Hippocampal formation (tissue), 2 donors: ENCODE measurements at regions not wholly inside any gene's neighbourhood (a gene's known extent, or its start where the extent isn't known, plus 50 kb on each side); places are given as distances from the start of the nearest gene placed in this dataset.

Source experiments
- DNase-seq, 2 donors: peaks; one replicate each; lab custom pipeline; 2025; lab: John Stamatoyannopoulos, UW

- DNase-seq: no peak
These were observed 424.8 kb upstream of the OR4E1 start for GRCh38 chr14:22098435-22098834.

GRCh38 chr14:22097586-22098292, 424.1 kb upstream of the OR4E1 start:
- DNase-seq: no peak

GRCh38 chr14:22097072-22097471, 423.5 kb upstream of the OR4E1 start:
- DNase-seq: no peak

- no peak for DNase-seq
These were observed 422.9 kb upstream of the OR4E1 start for GRCh38 chr14:22096514-22096895.

- DNase-seq: peak in 1 of 2 donors; percentile 1
These were observed 422.4 kb upstream of the OR4E1 start for GRCh38 chr14:22095860-22096513.

GRCh38 chr14:22089940-22090339, 416.3 kb upstream of the OR4E1 start:
- DNase-seq: no peak

- DNase-seq: peak in 1 of 2 donors; percentile 2
These were observed 415.2 kb upstream of the OR4E1 start for GRCh38 chr14:22088614-22089342.

GRCh38 chr14:22086131-22086530, 412.5 kb upstream of the OR4E1 start:
- no peak for DNase-seq

- peak in 1 of 2 donors; percentile 39 for DNase-seq
These were observed 411.0 kb upstream of the OR4E1 start for GRCh38 chr14:22084393-22085281.

GRCh38 chr14:22081337-22081736, 407.7 kb upstream of the OR4E1 start:
- no peak for DNase-seq

GRCh38 chr14:22079766-22080165, 406.1 kb upstream of the OR4E1 start:
- DNase-seq: no peak

GRCh38 chr14:22073801-22074200, 400.2 kb upstream of the OR4E1 start:
- no peak for DNase-seq

GRCh38 chr14:22071006-22071405, 397.4 kb upstream of the OR4E1 start:
- no peak for DNase-seq

GRCh38 chr14:22070119-22070982, 396.7 kb upstream of the OR4E1 start:
- no peak for DNase-seq

- DNase-seq: no peak
These were observed 391.7 kb upstream of the OR4E1 start for GRCh38 chr14:22065347-22065746.

GRCh38 chr14:22059201-22059600, 385.6 kb upstream of the OR4E1 start:
- DNase-seq: no peak

GRCh38 chr14:22052795-22053194, 379.2 kb upstream of the OR4E1 start:
- DNase-seq: no peak

- DNase-seq: peak in 1 of 2 donors; percentile 51
These were observed 373.5 kb upstream of the OR4E1 start for GRCh38 chr14:22047115-22047514.

- DNase-seq: no peak
These were observed 372.4 kb upstream of the OR4E1 start for GRCh38 chr14:22046063-22046462.

- DNase-seq: no peak
These were observed 370.6 kb upstream of the OR4E1 start for GRCh38 chr14:22044193-22044592.

GRCh38 chr14:22040781-22041125, 367.1 kb upstream of the OR4E1 start:
- no peak for DNase-seq
